HCT116 (cell line): ENCODE measurements at regions not wholly inside any gene's neighbourhood (a gene's known extent, or its start where the extent isn't known, plus 50 kb on each side); places are given as distances from the start of the nearest gene placed in this dataset.

Experiments
- ATAC-seq: fragments of 200-7000 bp; cut with Tn5 transposase; 2 replicates; pipeline ENCODE4 v1.9.1; 2020; ENCODE audit warnings: mild to moderate bottlenecking, moderate library complexity
- BruUV-seq: library from RNA; stranded (reverse); fragments of 400-500 nt; replicated peaks from 2 replicates; lab custom pipeline; 2021; lab: Mats Ljungman, UMichigan
- CTCF ChIA-PET: fragments of 300-600 bp; sonication (Branson Sonifier 250); formaldehyde crosslinking; loops from one replicate; lab custom pipeline; 2021; ENCODE audit warnings: antibody characterized with exemption; lab: Charles Lee
- POLR2A ChIA-PET: fragments of 300-600, 350-600 bp; sonication (Branson Sonifier 250); formaldehyde crosslinking; loops from one replicate; lab custom pipeline; 2021; ENCODE audit warnings: antibody characterized with exemption; lab: Charles Lee
- RAD21 ChIA-PET, 2 experiments: fragments of 300-600 bp; sonication (Branson Sonifier 250); formaldehyde crosslinking; loops; one replicate each; lab custom pipeline; 2023; ENCODE audit warnings: low total read pairs in 2 of 2; ENCODE audit not compliant: uncharacterized antibody in 2 of 2, unreplicated experiment in 2 of 2, low non-redundant PET in 1 of 2; lab: Charles Lee
- DNase-seq: peaks from one replicate; pipeline ENCODE4 v3.0.0-alpha.2; 2010; ENCODE audit warnings: low read depth, low spot score
- H2AFZ ChIP-seq: fragments of 200-600 bp; shearing (Covaris generic), sonication (generic); 2 replicates; pipeline ENCODE4 v1.6.1; 2017; ENCODE audit warnings: low read depth, mixed run types, mixed read lengths, antibody characterized with exemption, low read length; ENCODE audit not compliant: poor library complexity, severe bottlenecking
- H3K27ac ChIP-seq: 2 replicates; pipeline ENCODE4 v1.5.1; 2012; ENCODE audit warnings: low read depth, low read length
- H3K27me3 ChIP-seq: fragments of 200-600 bp; sonication (generic); 2 replicates; pipeline ENCODE4 v1.6.1; 2016; ENCODE audit warnings: mixed run types, low read length, mixed read lengths; ENCODE audit not compliant: insufficient read depth
- H3K36me3 ChIP-seq, 2 experiments: fragments of 200-500 bp in 1 of 2; fragments of 200-600 bp in 1 of 2; sonication (Bioruptor generic) in 1 of 2; sonication (generic) in 1 of 2; 2 replicates each; pipeline versions ENCODE4 v1.5.1 to v1.6.1; 2014 to 2016; ENCODE audit warnings: low read length in 2 of 2, inconsistent platforms in 1 of 2, mixed read lengths in 1 of 2, mixed run types in 1 of 2; ENCODE audit not compliant: insufficient read depth in 2 of 2, control insufficient read depth in 1 of 2
- H3K4me1 ChIP-seq, 2 experiments: fragments of 200-600 bp in 1 of 2; sonication (generic) in 1 of 2; 2 replicates each; pipeline versions ENCODE4 v1.5.1 to v1.6.1; 2012 to 2017; ENCODE audit warnings: low read length in 2 of 2, inconsistent platforms in 1 of 2, mild to moderate bottlenecking in 1 of 2, mixed read lengths in 1 of 2, mixed run types in 1 of 2, moderate library complexity in 1 of 2; ENCODE audit not compliant: insufficient read depth in 2 of 2, control insufficient read depth in 1 of 2
- H3K4me2 ChIP-seq: fragments of 200-600 bp; sonication (generic); 2 replicates; pipeline ENCODE4 v1.6.1; 2017; ENCODE audit warnings: mixed run types, low read length, mixed read lengths
- H3K4me3 ChIP-seq, 2 experiments: fragments of 200-600 bp in 1 of 2; sonication (generic) in 1 of 2; replicated peaks in 1 of 2; 2 replicates each; pipeline ENCODE4 v1.5.1; 2011 to 2016; ENCODE audit warnings: low read length in 2 of 2, control low read depth in 1 of 2, low read depth in 1 of 2, mild to moderate bottlenecking in 1 of 2, mixed read lengths in 1 of 2, mixed run types in 1 of 2
- H3K79me2 ChIP-seq: fragments of 200-600 bp; sonication (generic); 2 replicates; pipeline ENCODE4 v1.6.1; 2017; ENCODE audit warnings: mild to moderate bottlenecking, mixed run types, low read length, moderate library complexity, mixed read lengths; ENCODE audit not compliant: insufficient read depth
- H3K9ac ChIP-seq: fragments of 200-600 bp; sonication (generic); 2 replicates; pipeline ENCODE4 v1.6.1; 2016; ENCODE audit warnings: low read length, mixed read lengths
- H3K9me2 ChIP-seq: fragments of 200-600 bp; sonication (generic), shearing (Covaris generic); 2 replicates; pipeline ENCODE4 v1.6.1; 2017; ENCODE audit warnings: mixed run types, mild to moderate bottlenecking, moderate library complexity; ENCODE audit not compliant: insufficient read depth
- H3K9me3 ChIP-seq, 2 experiments: fragments of 200-500 bp in 1 of 2; fragments of 200-600 bp in 1 of 2; sonication (Bioruptor generic) in 1 of 2; sonication (generic) in 1 of 2; 2 replicates each; pipeline ENCODE4 v1.6.1; 2014 to 2017; ENCODE audit warnings: low read length in 2 of 2, mixed read lengths in 2 of 2, inconsistent platforms in 1 of 2, low read depth in 1 of 2, mild to moderate bottlenecking in 1 of 2, mixed run types in 1 of 2, moderate library complexity in 1 of 2; ENCODE audit not compliant: control insufficient read depth in 1 of 2, insufficient read depth in 1 of 2
- H4K20me1 ChIP-seq: fragments of 200-600 bp; sonication (generic), shearing (Covaris generic); 2 replicates; pipeline ENCODE4 v1.6.1; 2017; ENCODE audit warnings: mixed run types, mild to moderate bottlenecking, moderate library complexity; ENCODE audit not compliant: insufficient read depth
- ATF3 ChIP-seq: IDR thresholded peaks from 2 replicates; pipeline ENCODE4 v1.6.1; 2012
- CBX3 ChIP-seq: IDR thresholded peaks from 2 replicates; pipeline ENCODE4 v1.6.1; 2012; ENCODE audit warnings: low read depth
- CEBPB ChIP-seq: IDR thresholded peaks from 2 replicates; pipeline ENCODE4 v1.6.1; 2012; ENCODE audit warnings: low read depth
- CTCF ChIP-seq, 3 experiments: fragments of 200-600 bp in 1 of 3; sonication (generic) in 1 of 3; IDR thresholded peaks in 2 of 3; conservative IDR thresholded peaks in 1 of 3; 2 replicates each; pipeline ENCODE4 v1.5.1; 2012 to 2017; ENCODE audit warnings: low read depth in 2 of 3, low read length in 2 of 3, antibody characterized with exemption in 1 of 3, borderline replicate concordance in 1 of 3, control low read depth in 1 of 3, mild to moderate bottlenecking in 1 of 3, mixed read lengths in 1 of 3, mixed run types in 1 of 3, moderate library complexity in 1 of 3; ENCODE audit not compliant: insufficient read depth in 1 of 3
- EGR1 ChIP-seq: IDR thresholded peaks from 2 replicates; pipeline ENCODE4 v1.6.1; 2012; ENCODE audit warnings: low read depth
- ELF1 ChIP-seq: IDR thresholded peaks from 2 replicates; pipeline ENCODE4 v1.6.1; 2012; ENCODE audit warnings: low read depth, borderline replicate concordance
- FOSL1 ChIP-seq: IDR thresholded peaks from 2 replicates; pipeline ENCODE4 v1.6.1; 2012; ENCODE audit warnings: low read depth
- JUND ChIP-seq: IDR thresholded peaks from 2 replicates; pipeline ENCODE4 v1.6.1; 2012
- MAX ChIP-seq: IDR thresholded peaks from 2 replicates; pipeline ENCODE4 v1.6.1; 2012
- POLR2AphosphoS5 ChIP-seq: IDR thresholded peaks from 2 replicates; pipeline ENCODE4 v1.6.1; 2011; ENCODE audit warnings: mild to moderate bottlenecking, low read depth, low read length, moderate library complexity
- RAD21 ChIP-seq: IDR thresholded peaks from 2 replicates; pipeline ENCODE4 v1.6.1; 2012; ENCODE audit warnings: low read depth, mild to moderate bottlenecking
- SP1 ChIP-seq: IDR thresholded peaks from 2 replicates; pipeline ENCODE4 v1.6.1; 2012; ENCODE audit warnings: low read depth
- SRF ChIP-seq: IDR thresholded peaks from 2 replicates; pipeline ENCODE4 v1.6.1; 2012; ENCODE audit warnings: low read depth
- YY1 ChIP-seq: IDR thresholded peaks from 2 replicates; pipeline ENCODE4 v1.6.1; 2011; ENCODE audit warnings: low read length, low read depth, moderate library complexity, mild to moderate bottlenecking; ENCODE audit not compliant: insufficient replicate concordance; ENCODE audit errors: extremely low read depth
- ZNF274 ChIP-seq: fragments of 200-500 bp; sonication (Bioruptor generic); IDR thresholded peaks from 2 replicates; pipeline ENCODE4 v1.6.1; 2014; ENCODE audit warnings: mild to moderate bottlenecking, low read depth, low read length, inconsistent platforms
- intact Hi-C: fragments of 100-400 bp; cut with micrococcal nuclease; formaldehyde crosslinking; loops from 2 replicates; pipeline ENCODE4 v1.10.0; 2022
- TF ChIP-seq, protein P1 (sequence below): IDR thresholded peaks from 2 replicates; pipeline ENCODE4 v1.6.1; 2012; ENCODE audit warnings: low read depth

DNA sequence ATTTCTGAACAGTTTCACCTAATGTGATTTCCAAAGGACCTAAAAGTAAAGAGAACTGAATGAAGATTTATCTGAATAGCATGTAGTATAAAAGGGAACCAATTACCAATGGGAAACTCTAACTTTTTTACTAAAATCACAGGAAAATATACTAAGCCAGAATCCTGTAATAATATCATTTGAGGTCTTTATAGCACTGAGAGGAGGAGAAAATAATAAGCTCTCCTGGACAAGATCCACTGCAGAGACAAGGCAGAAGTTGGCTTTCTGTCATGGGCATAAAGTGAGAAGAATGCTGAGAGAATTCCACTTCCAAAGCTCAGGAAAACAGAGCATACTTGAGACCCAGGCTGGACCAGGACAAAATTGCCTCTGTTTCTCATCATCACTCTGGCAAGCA is 1131.4 kb downstream of the SORCS1 start (continued):
- TF ChIP-seq ELF1 = no peak

DNA sequence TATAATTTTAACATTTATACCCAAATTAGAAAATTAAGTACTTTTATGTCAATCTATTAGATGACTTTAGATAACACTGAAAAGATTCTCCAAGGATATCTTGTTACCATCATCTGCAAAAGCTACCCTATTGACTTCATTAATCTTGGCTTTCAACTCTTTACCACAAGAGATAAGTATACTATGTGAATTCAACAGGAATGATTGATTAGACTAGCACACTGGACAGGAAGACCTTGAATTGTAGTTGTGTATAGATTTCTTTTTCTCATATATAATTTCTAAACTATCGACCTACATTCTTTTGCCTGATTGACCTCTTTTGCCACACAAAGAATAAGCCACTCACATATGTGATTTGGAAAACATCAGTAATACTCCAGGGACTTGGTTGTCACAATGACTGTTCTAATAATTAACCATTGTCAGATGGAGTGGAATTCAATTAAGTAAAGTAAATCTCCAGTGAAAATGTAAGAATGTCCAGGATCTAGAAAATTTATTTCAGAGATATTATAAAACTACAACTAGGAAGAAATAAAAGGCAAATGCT is 1132.0 kb downstream of the SORCS1 start:
- no peaks in the 10 kb centered on the region for H3K27me3 ChIP-seq
- H3K36me3 ChIP-seq = no peaks in the 10 kb centered on the region
- no peak for DNase-seq
- no peaks in the 10 kb centered on the region for H3K9me2 ChIP-seq
- TF ChIP-seq CEBPB = no peak
- no peak for TF ChIP-seq CTCF (IDR thresholded peaks at IDR 0.05 in 2 of 3, conservative IDR thresholded peaks at IDR 0.05 in 1 of 3; ENCODE audit: borderline replicate concordance in 1 of 3, insufficient read depth in 1 of 3, low read depth in 2 of 3, low read length in 2 of 3)
- TF ChIP-seq, protein P1, sequence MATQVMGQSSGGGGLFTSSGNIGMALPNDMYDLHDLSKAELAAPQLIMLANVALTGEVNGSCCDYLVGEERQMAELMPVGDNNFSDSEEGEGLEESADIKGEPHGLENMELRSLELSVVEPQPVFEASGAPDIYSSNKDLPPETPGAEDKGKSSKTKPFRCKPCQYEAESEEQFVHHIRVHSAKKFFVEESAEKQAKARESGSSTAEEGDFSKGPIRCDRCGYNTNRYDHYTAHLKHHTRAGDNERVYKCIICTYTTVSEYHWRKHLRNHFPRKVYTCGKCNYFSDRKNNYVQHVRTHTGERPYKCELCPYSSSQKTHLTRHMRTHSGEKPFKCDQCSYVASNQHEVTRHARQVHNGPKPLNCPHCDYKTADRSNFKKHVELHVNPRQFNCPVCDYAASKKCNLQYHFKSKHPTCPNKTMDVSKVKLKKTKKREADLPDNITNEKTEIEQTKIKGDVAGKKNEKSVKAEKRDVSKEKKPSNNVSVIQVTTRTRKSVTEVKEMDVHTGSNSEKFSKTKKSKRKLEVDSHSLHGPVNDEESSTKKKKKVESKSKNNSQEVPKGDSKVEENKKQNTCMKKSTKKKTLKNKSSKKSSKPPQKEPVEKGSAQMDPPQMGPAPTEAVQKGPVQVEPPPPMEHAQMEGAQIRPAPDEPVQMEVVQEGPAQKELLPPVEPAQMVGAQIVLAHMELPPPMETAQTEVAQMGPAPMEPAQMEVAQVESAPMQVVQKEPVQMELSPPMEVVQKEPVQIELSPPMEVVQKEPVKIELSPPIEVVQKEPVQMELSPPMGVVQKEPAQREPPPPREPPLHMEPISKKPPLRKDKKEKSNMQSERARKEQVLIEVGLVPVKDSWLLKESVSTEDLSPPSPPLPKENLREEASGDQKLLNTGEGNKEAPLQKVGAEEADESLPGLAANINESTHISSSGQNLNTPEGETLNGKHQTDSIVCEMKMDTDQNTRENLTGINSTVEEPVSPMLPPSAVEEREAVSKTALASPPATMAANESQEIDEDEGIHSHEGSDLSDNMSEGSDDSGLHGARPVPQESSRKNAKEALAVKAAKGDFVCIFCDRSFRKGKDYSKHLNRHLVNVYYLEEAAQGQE = no peak
- TF ChIP-seq JUND = no peak
- no peak for TF ChIP-seq SP1
- TF ChIP-seq ZNF274 = no peak
- TF ChIP-seq YY1 = no peak
- no peak for TF ChIP-seq CBX3
- TF ChIP-seq MAX = no peak
- TF ChIP-seq ATF3 = no peak
- TF ChIP-seq FOSL1 = no peak
- TF ChIP-seq POLR2AphosphoS5 = no peak
- TF ChIP-seq ELF1 = no peak
- TF ChIP-seq SRF = no peak
- no peak for TF ChIP-seq RAD21
- TF ChIP-seq EGR1 = no peak
- POLR2A ChIA-PET = no interaction called here
- peaks cover 29 to 34% of the 10 kb centered on the region in 2 experiments; a peak in 2 of 4 replicates for H3K9me3 ChIP-seq
- no peak for ATAC-seq
- BruUV-seq = no TSS peak
- no peak overlapping the region for H3K4me3 ChIP-seq
- CTCF ChIA-PET = no interaction called here
- RAD21 ChIA-PET = no interaction called here
- no peak overlapping the region for H3K4me2 ChIP-seq
- no peaks in the 10 kb centered on the region for H4K20me1 ChIP-seq
- H3K27ac ChIP-seq = no peak overlapping the region
- H3K9ac ChIP-seq = no peak overlapping the region
- H2AFZ ChIP-seq = no peak overlapping the region
- intact Hi-C loops = no loop called here
- no peaks in the 10 kb centered on the region for H3K79me2 ChIP-seq
- H3K4me1 ChIP-seq = no peaks in the 10 kb centered on the region
